HEK293 (cell line): ENCODE measurements at regions not wholly inside any gene's neighbourhood (a gene's known extent, or its start where the extent isn't known, plus 50 kb on each side); places are given as distances from the start of the nearest gene placed in this dataset.

Experiments
- CTCF ChIA-PET: fragments of 350-600 bp; formaldehyde crosslinking; extraction: SDS; loops from one replicate; lab custom pipeline; 2021; ENCODE audit warnings: antibody characterized with exemption; lab: Yijun Ruan, JAX
- POLR2A ChIA-PET: fragments of 300-600 bp; formaldehyde crosslinking; extraction: SDS; loops from one replicate; lab custom pipeline; 2020; ENCODE audit warnings: antibody characterized with exemption, inconsistent platforms; lab: Yijun Ruan, JAX
- H3K27ac ChIP-seq: fragments of 200-500 bp; sonication (Bioruptor generic); 2 replicates; pipeline ENCODE4 v1.5.1; 2014; ENCODE audit warnings: low read depth, low read length, control low read depth, inconsistent platforms; ENCODE audit errors: extremely low read depth
- H3K36me3 ChIP-seq, 2 experiments: fragments of 200-500 bp in 1 of 2; sonication (Bioruptor generic) in 1 of 2; 1 replicate in 1 of 2; 2 replicates in 1 of 2; pipeline ENCODE4 v1.5.1; 2014 to 2017; ENCODE audit warnings: inconsistent platforms in 2 of 2, low read length in 2 of 2; ENCODE audit not compliant: control insufficient read depth in 2 of 2, insufficient read depth in 1 of 2
- H3K4me1 ChIP-seq: fragments of 200-500 bp; sonication (Bioruptor generic); 2 replicates; pipeline ENCODE4 v1.5.1; 2014; ENCODE audit warnings: mild to moderate bottlenecking, low read length, inconsistent platforms; ENCODE audit not compliant: control insufficient read depth, insufficient read depth
- H3K4me3 ChIP-seq: 2 replicates; pipeline ENCODE4 v1.5.1; 2011; ENCODE audit warnings: low read depth, mild to moderate bottlenecking, control low read depth, low read length, moderate library complexity
- H3K9me3 ChIP-seq: fragments of 200-500 bp; sonication (Bioruptor generic); 2 replicates; pipeline ENCODE4 v1.5.1; 2014; ENCODE audit warnings: low read depth, low read length, inconsistent platforms; ENCODE audit not compliant: control insufficient read depth, insufficient read depth
- BCL6B ChIP-seq: fragments of 450-650 bp; formaldehyde crosslinking; IDR thresholded peaks from 2 replicates; pipeline ENCODE4 v1.5.1; 2017; ENCODE audit warnings: missing biosample characterization, missing genetic modification characterization
- GLI4 ChIP-seq: fragments of 450-650 bp; formaldehyde crosslinking; IDR thresholded peaks from 2 replicates; pipeline ENCODE4 v1.5.1; 2016; ENCODE audit warnings: missing biosample characterization, missing genetic modification characterization
- SP3 ChIP-seq: fragments of 450-650 bp; formaldehyde crosslinking; IDR thresholded peaks from 2 replicates; pipeline ENCODE4 v1.5.1; 2016; ENCODE audit warnings: missing biosample characterization, missing genetic modification characterization
- TCF7L2 ChIP-seq: IDR thresholded peaks from 2 replicates; pipeline ENCODE4 v1.6.1; 2011; ENCODE audit warnings: low read depth, mild to moderate bottlenecking, inconsistent platforms, low read length, moderate library complexity, borderline replicate concordance
- ZBTB48 ChIP-seq: fragments of 450-650 bp; formaldehyde crosslinking; IDR thresholded peaks from 2 replicates; pipeline ENCODE4 v1.5.1; 2016; ENCODE audit warnings: missing biosample characterization, missing genetic modification characterization
- ZBTB49 ChIP-seq: fragments of 450-650 bp; formaldehyde crosslinking; IDR thresholded peaks from 2 replicates; pipeline ENCODE4 v1.5.1; 2016; ENCODE audit warnings: missing biosample characterization, missing genetic modification characterization, low read depth
- ZBTB6 ChIP-seq: fragments of 450-650 bp; formaldehyde crosslinking; IDR thresholded peaks from 2 replicates; pipeline ENCODE4 v1.5.1; 2017; ENCODE audit warnings: missing biosample characterization, missing genetic modification characterization
- ZEB2 ChIP-seq: fragments of 450-650 bp; formaldehyde crosslinking; IDR thresholded peaks from 2 replicates; pipeline ENCODE4 v1.5.1; 2016; ENCODE audit warnings: missing biosample characterization, missing genetic modification characterization
- ZNF10 ChIP-seq: fragments of 450-650 bp; formaldehyde crosslinking; IDR thresholded peaks from 2 replicates; pipeline ENCODE4 v1.5.1; 2017; ENCODE audit warnings: missing biosample characterization, missing genetic modification characterization
- ZNF148 ChIP-seq: fragments of 450-650 bp; formaldehyde crosslinking; IDR thresholded peaks from 2 replicates; pipeline ENCODE4 v1.5.0; 2017; ENCODE audit warnings: missing biosample characterization, missing genetic modification characterization, borderline replicate concordance
- ZNF169 ChIP-seq: fragments of 450-650 bp; formaldehyde crosslinking; IDR thresholded peaks from 2 replicates; pipeline ENCODE4 v1.5.1; 2016; ENCODE audit warnings: missing biosample characterization, missing genetic modification characterization
- ZNF202 ChIP-seq: fragments of 450-650 bp; formaldehyde crosslinking; IDR thresholded peaks from 2 replicates; pipeline ENCODE4 v1.5.1; 2016; ENCODE audit warnings: missing biosample characterization, missing genetic modification characterization, borderline replicate concordance
- ZNF239 ChIP-seq: fragments of 450-650 bp; formaldehyde crosslinking; IDR thresholded peaks from 2 replicates; pipeline ENCODE4 v1.5.1; 2016; ENCODE audit warnings: missing biosample characterization, missing genetic modification characterization
- ZNF354C ChIP-seq: fragments of 450-650 bp; formaldehyde crosslinking; IDR thresholded peaks from 2 replicates; pipeline ENCODE4 v1.5.1; 2016; ENCODE audit warnings: missing biosample characterization, missing genetic modification characterization, low read depth, borderline replicate concordance
- ZNF37A ChIP-seq: fragments of 450-650 bp; IDR thresholded peaks from 2 replicates; pipeline ENCODE4 v1.5.1; 2018; ENCODE audit warnings: missing biosample characterization, missing genetic modification characterization
- ZNF416 ChIP-seq: fragments of 450-650 bp; formaldehyde crosslinking; IDR thresholded peaks from 2 replicates; pipeline ENCODE4 v1.5.1; 2016; ENCODE audit warnings: missing biosample characterization, missing genetic modification characterization
- ZNF48 ChIP-seq: fragments of 450-650 bp; formaldehyde crosslinking; IDR thresholded peaks from 2 replicates; pipeline ENCODE4 v1.5.1; 2016; ENCODE audit warnings: missing biosample characterization, missing genetic modification characterization
- ZNF529 ChIP-seq: fragments of 450-650 bp; formaldehyde crosslinking; IDR thresholded peaks from 2 replicates; pipeline ENCODE4 v1.5.1; 2017; ENCODE audit warnings: missing genetic modification characterization, missing biosample characterization; ENCODE audit not compliant: insufficient replicate concordance
- ZNF558 ChIP-seq: fragments of 450-650 bp; formaldehyde crosslinking; IDR thresholded peaks from 2 replicates; pipeline ENCODE4 v1.5.1; 2016; ENCODE audit warnings: missing biosample characterization, missing genetic modification characterization
- ZNF560 ChIP-seq: fragments of 450-650 bp; formaldehyde crosslinking; IDR thresholded peaks from 2 replicates; pipeline ENCODE4 v1.5.1; 2017; ENCODE audit warnings: missing biosample characterization, missing genetic modification characterization, borderline replicate concordance
- ZNF701 ChIP-seq: fragments of 450-650 bp; formaldehyde crosslinking; IDR thresholded peaks from 2 replicates; pipeline ENCODE4 v1.5.1; 2016; ENCODE audit warnings: missing biosample characterization, missing genetic modification characterization
- ZNF792 ChIP-seq: fragments of 450-650 bp; formaldehyde crosslinking; IDR thresholded peaks from 2 replicates; pipeline ENCODE4 v1.5.1; 2016; ENCODE audit warnings: missing biosample characterization, missing genetic modification characterization
- ZSCAN5A ChIP-seq: fragments of 450-650 bp; formaldehyde crosslinking; IDR thresholded peaks from 2 replicates; pipeline ENCODE4 v1.5.1; 2016; ENCODE audit warnings: missing biosample characterization, missing genetic modification characterization
- ZXDB ChIP-seq: fragments of 450-650 bp; formaldehyde crosslinking; IDR thresholded peaks from 2 replicates; pipeline ENCODE4 v1.5.1; 2016; ENCODE audit warnings: missing biosample characterization, missing genetic modification characterization

GRCh38 chr6:145336119-145336518 is 399.2 kb downstream of the EPM2A start:
- H3K9me3 ChIP-seq, result no peaks in the 10 kb centered on the region
- no peaks in the 10 kb centered on the region for H3K36me3 ChIP-seq
- POLR2A ChIA-PET, result no interaction called here
- CTCF ChIA-PET, result interaction anchor here (0.6 kb wide), 1 partner anchor 10 kb away, joined by 6 read pairs; no protein-coding TSS in a partner anchor
- no peak overlapping the region for H3K27ac ChIP-seq
- TF ChIP-seq ZSCAN5A (tag by site-specific recombination) (no peak), ZNF148 (tag by site-specific recombination) (no peak), ZNF10 (tag by site-specific recombination) (no peak), ZNF169 (tag by site-specific recombination) (no peak), ZXDB (no peak)
- no peaks in the 10 kb centered on the region for H3K4me1 ChIP-seq
- no peak overlapping the region for H3K4me3 ChIP-seq

GRCh38 chr6:145339089-145339488 is 396.2 kb downstream of the EPM2A start:
- ChIA-PET CTCF (no interaction called here), POLR2A (no interaction called here)
- Histone ChIP-seq H3K27ac (no peak overlapping the region), H3K9me3 (no peaks in the 10 kb centered on the region), H3K4me3 (no peak overlapping the region), H3K4me1 (no peaks in the 10 kb centered on the region), H3K36me3 (no peaks in the 10 kb centered on the region)
- TF ChIP-seq ZNF701, result no peak
- TF ChIP-seq ZEB2 (tag by site-specific recombination), result no peak
- TF ChIP-seq ZNF239 (tag by site-specific recombination), result no peak
- no peak for TF ChIP-seq GLI4
- no peak for TF ChIP-seq ZNF529 (tag by site-specific recombination)
- no peak for TF ChIP-seq ZBTB48 (tag by site-specific recombination)
- TF ChIP-seq ZNF37A (tag by site-specific recombination), result no peak
- TF ChIP-seq BCL6B (tag by site-specific recombination), result no peak
- no peak for TF ChIP-seq ZNF354C (tag by site-specific recombination)
- no peak for TF ChIP-seq ZNF202
- TF ChIP-seq ZNF558 (tag by site-specific recombination), result no peak
- TF ChIP-seq ZBTB6, result no peak
- TF ChIP-seq ZNF416 (tag by site-specific recombination), result no peak
- no peak for TF ChIP-seq ZNF48 (tag by site-specific recombination)
- no peak for TF ChIP-seq ZNF560 (tag by site-specific recombination)
- no peak for TF ChIP-seq TCF7L2
- TF ChIP-seq ZBTB49 (tag by site-specific recombination), result no peak
- no peak for TF ChIP-seq SP3 (tag by site-specific recombination)
- TF ChIP-seq ZNF792 (tag by site-specific recombination), result no peak
